ENCODE measurements at regions not wholly inside any gene's neighbourhood (a gene's known extent, or its start where the extent isn't known, plus 50 kb on each side); places are given as distances from the start of the nearest gene placed in this dataset.
"Not testable (repeated sequence)": the region's sequence is repeated elsewhere in the genome, so short reads cannot be mapped to it uniquely, and the experiment has no call there.

DNA sequence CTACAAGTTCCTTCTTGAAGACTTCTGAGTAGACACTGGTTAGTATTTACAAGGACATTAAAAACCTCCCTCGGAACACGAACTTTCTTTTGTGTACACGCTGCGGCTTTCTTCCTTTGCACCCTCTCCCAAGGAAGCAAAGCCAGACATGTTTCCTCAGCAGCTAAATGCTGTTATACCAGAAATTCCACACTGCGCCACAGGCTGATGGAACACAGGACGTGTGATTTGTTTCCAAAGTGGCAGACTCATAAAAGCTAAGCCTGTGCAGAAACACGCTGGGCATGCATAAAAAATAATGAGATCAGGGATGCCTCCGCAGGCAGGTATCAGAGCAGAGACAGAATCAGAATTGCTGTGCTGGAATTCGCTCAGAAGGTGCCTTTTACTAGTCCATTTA lies 73.0 kb upstream of the RGPD5 start:
- no peak for DNase-seq

- DNase-seq, result no peak
These were observed 72.5 kb upstream of the RGPD5 start for GRCh38 chr2:109721626-109722025.

DNA sequence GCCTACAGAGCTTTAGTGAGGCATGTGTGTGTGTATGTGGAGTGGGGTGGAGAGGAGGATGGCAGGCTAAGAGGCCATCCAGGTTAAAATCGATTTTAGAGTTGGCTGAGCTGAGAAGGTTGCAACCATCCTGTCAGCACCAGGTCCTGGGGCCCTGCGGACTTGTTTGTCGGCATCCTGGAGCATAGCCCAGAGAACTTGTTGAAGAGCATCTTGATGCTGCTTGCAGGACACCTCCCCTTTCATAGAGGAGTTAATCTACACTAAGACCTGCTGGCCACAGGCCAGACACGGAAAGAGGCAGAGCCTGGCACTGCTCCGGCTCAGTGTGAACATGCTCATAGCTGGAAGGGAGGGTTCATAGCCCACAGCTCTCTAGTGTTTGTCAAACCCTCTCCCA lies 72.1 kb upstream of the RGPD5 start:
- DNase-seq, result peak; percentile 10

- DNase-seq, result not testable (repeated sequence)
These were observed 71.5 kb upstream of the RGPD5 start for GRCh38 chr2:109722640-109723039.

DNA sequence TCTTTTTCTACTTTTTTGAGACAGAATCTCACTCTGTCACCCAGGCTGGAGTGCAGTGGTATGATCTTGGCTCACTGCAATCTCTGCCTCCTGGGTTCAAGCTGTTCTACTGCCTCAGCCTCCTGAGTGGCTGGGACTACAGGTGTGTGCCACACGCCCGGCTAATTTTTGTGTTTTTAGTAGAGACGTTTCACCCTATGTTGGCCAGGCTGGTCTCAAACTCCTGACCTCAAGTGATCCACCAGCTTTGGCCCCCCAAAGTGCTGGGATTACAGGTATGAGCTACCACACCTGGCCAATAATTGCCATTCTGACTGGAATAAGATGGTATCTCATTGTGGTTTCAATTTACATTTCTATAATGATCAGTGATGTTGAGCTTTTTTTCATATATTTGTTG lies 71.0 kb upstream of the RGPD5 start:
- not testable (repeated sequence) for DNase-seq

- no peak for DNase-seq
These were observed 69.3 kb upstream of the RGPD5 start for GRCh38 chr2:109724533-109725460.

DNA sequence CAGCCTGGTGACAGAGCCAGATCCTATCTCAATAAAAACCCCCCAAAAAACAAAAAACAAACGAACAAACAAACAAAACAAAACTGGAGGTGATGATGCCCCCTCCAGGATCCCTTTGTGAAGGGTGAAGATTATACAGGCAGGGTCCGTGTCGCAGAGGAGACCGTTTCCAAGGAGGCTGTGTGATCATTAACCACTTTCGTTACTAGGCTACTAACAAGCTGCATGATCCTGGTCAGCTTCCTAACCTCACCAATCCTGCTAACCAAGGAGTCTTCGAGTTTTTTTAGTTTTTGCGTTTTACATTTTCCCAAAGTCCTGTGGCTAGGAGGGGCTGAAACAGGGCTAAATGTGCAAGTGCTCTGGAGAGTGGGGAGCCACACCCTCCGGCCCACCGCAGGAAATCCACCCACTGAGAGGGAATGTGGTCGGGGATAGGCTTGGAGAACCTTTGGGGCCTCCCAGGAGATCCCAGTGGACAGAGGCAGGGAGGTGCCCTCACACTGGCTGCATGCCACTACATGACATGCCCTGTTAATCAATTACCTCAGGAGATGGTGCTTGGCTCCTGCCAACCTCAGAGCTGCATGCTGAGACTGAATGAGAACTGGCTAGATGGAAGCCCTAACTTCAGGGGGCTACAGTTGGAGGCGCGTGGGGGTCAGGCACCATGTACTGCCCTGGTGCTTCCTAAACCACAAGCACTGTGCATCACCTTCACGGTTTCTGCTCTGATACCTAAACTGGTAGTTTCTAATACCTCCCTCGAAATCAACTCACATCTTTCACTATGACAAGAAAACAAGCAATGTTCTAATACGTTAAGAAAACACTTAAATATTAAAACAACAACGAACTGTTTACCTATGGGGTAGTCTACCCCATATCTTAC lies 67.5 kb upstream of the RGPD5 start:
- DNase-seq, result peak; percentile 88

- DNase-seq, result no peak
These were observed 66.1 kb upstream of the RGPD5 start for GRCh38 chr2:109727929-109728447.

- not testable (repeated sequence) for DNase-seq
These were observed 60.4 kb upstream of the RGPD5 start for GRCh38 chr2:109733746-109734145.

- DNase-seq, result peak; percentile 44
These were observed 57.8 kb upstream of the RGPD5 start for GRCh38 chr2:109736177-109736827.
